NCI-H1930 (cell line): ENCODE measurements at regions not wholly inside any gene's neighbourhood (a gene's known extent, or its start where the extent isn't known, plus 50 kb on each side); places are given as distances from the start of the nearest gene placed in this dataset.

ENCODE experiments used
- DNase-seq, 2 experiments: peaks; one replicate each; lab custom pipeline; 2025; lab: John Stamatoyannopoulos, UW

- DNase-seq = no peak
Observed at GRCh38 chr2:238688193-238689153, 159.4 kb upstream of the TWIST2 start.

DNA sequence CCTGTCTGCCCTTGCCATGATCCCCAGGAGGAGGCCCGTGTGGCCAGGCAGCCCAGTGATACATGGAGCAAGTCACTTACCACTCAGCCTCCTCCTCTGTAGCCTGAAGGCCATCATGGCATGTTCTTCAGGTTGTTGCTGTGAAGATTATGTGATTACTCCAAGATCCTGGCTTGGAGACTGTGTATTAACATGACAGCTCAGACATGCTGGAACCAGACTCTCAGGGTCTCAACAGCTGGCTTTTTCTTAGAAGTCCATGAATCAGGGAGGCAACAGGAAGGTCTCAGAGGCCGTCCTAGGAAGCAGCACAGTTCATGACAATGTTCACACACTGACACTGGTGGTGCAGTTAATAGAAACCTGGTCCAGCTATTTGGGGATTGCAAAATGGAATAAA, 158.6 kb upstream of the TWIST2 start:
- DNase-seq = no peak

- no peak for DNase-seq
Observed at GRCh38 chr2:238689871-238690389, 158.0 kb upstream of the TWIST2 start.

DNA sequence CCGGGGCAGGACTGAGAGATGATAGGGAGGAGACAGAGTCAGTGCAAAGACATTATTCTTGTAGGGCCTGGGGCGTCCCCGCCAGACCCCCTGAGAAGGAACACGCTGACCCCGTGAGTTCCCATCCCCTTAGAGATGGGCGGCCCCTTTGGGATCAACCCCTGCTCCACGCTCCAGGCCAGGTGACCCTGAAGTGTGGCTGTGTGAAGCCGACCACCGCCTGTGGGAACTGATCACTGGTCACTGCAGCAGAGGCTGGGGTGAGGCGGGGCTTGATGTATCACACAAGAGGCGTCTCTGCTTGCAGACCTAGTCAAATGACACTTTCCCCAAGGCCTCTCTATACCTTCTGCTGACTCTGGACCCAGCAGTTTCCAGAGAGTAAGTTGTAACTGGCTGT, 157.4 kb upstream of the TWIST2 start:
- no peak for DNase-seq

- DNase-seq = no peak
Observed at GRCh38 chr2:238691596-238692491, 156.0 kb upstream of the TWIST2 start.

- no peak for DNase-seq
Observed at GRCh38 chr2:238692562-238692961, 155.3 kb upstream of the TWIST2 start.

DNA sequence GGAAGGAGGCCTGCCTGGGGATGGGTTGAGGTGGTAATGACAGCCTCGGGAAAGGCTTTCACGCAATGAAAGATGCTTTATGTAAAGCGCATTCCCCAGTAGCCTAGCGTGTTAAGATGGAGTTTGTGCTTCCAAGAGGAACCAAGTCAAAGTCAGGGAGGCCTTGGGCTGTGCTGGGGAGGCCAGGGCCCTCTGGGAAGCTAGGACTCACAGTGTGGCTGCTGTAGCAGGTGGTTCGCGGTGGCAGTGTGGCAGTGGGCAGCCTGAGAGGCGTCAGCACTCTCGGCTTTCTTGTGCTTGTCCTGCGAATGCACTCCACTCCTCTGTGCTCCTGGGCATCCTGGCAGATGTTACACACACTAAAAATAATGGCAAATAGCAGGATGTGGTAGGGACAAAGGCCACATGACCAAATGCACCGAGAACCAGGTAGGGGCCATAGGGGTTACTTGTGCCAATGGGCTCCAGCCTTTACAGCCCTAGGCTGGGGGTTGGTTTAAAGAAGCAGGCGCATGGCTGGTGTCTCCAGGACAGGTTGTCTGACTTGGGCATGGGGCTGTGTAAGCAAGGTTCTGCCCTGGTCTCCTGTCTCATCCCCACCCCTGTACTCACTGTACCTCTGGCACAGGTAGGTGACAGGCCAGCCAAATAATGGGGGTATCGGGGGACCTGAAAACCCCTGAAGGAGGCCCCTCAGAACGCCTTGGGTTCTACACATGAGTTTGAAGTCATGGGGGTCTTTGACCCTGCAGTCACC, 154.4 kb upstream of the TWIST2 start:
- DNase-seq = no peak

- no peak for DNase-seq
Observed at GRCh38 chr2:238694136-238694755, 153.6 kb upstream of the TWIST2 start.

DNA sequence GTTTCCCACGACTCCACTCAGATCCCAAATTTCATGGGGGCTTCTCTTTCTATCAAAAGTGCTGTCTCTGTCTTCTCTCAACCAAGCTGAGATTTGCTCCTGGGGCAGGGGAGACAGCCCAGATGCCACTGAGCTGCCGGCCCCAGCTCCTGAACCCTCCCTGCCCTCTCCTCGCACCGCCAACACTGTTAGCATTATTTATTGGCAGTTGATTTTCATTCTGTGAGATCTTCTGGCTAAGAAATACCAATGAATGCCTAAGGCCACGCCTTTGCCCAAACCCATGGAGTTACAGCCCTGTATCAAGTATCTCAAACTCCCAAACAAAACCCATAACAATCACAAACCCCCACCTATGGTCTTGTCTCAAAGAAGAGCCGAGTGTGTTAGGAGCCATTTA, 153.0 kb upstream of the TWIST2 start:
- DNase-seq = no peak

- DNase-seq = no peak
Observed at GRCh38 chr2:238695538-238695937, 152.3 kb upstream of the TWIST2 start.

DNA sequence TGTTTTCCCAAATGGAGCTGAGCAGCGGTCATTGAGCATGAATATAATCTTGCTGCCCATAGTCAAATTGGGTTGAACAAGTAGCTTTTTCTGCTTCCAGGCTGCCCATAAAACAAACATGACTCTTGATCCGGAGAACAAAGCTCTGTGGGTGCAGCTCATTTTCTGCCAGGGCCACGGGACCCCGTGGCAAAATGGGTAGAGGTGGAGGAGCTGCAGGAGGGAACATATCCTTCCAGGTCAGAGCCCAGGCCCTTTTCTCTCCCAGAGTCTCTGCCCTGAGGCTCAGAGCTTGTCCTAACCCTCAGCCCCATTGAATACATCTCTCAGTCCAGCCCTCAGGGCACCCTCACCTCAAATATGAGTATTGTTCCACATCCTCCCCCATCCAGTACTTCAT, 151.6 kb upstream of the TWIST2 start:
- DNase-seq = no peak

- DNase-seq = no peak
Observed at GRCh38 chr2:238696786-238697185, 151.1 kb upstream of the TWIST2 start.

- no peak for DNase-seq
Observed at GRCh38 chr2:238697193-238698071, 150.5 kb upstream of the TWIST2 start.

DNA sequence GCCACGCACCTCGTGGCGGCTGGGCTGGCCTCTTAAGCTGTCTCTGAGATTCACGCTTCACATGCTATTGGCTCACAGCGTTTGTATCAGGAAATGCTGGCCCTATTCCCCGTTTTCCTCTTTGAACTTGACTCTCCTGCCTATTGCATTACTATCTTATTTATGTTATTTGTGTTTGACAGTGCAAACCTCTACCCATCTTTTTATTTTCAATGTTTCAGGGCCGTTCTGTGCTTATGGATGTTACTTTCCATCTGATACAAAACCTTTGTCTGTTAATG, 149.9 kb upstream of the TWIST2 start:
- DNase-seq = no peak

DNA sequence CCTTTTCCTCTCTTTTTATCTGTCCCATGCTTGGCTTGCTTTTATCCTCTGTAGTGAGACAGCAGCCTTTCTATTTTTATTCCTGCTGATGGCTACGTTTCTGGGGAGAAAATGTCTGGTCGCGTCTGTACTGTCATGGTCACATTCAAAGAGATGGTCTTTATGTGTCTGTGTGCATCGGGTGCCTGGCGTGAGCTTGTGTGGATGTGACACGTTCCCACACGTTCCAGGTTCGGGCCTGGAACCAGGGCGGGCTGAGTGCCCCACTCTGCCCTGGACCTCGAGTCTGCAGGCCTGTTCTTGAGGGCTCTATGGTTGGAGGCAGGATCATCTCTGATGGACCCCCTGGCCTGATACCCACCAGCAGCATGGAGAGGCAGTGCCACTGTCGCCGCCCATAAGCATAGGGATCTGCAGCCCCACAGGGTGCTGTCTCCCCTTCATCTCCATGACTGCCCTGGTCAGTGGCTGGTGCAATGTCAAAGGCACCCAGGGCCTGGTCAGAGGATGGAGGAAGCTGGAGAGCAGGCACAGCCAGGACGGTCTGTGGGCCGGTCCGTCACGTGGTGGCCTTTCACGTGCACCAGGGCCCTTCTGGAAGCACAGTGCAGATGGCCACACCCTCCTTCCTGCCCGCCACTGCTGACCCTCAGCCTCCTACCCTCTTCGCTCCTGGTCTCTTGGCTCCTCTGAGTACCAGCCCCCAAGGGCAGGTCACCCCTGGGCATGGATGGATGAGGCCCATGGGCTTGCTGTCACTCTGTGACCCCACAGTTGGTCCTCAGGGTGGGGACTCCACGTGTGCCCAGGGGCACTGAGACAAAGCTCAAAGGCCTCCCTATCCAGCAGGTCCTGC, 149.2 kb upstream of the TWIST2 start:
- no peak for DNase-seq

DNA sequence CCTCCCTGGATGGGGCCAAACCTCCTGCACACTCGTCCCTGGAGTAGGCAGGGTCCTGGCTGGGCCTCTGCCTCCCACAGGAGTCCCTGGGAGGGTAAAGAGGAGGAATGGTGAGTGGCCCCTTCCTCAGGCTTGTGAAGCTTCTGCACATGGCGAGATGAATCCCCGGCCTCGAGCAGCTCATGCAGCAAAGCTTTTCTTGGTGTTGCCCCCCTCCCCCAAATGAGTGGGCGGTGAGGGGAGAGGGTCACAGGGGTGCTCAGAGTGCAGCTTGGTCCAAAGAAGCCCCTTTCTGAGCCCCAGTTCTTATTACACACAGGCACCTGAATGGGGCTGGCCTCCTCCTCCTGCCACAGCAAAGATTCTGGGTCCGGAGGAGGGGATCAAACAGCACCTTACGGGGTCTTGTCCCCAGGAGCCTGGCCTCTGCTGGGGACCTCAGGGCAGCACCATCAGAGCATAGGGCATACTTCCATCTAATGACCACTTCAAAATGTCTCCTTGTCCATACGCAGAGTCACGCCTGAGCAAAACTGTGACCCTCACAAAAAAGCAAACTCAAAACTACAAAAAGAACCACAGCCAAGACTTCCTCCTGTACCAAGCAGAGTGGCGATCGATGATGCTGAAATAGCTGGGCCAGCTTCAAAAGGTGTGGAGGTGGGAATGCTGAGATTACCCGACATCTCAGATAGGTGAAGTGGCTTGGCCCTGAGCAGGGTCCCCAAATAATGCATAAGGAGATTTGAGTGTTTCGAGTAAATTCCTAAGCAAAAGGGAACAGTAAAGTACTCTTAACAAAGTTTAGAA, 148.4 kb upstream of the TWIST2 start:
- no peak for DNase-seq

GRCh38 chr2:238700117-238700457, 147.8 kb upstream of the TWIST2 start:
- DNase-seq = no peak

DNA sequence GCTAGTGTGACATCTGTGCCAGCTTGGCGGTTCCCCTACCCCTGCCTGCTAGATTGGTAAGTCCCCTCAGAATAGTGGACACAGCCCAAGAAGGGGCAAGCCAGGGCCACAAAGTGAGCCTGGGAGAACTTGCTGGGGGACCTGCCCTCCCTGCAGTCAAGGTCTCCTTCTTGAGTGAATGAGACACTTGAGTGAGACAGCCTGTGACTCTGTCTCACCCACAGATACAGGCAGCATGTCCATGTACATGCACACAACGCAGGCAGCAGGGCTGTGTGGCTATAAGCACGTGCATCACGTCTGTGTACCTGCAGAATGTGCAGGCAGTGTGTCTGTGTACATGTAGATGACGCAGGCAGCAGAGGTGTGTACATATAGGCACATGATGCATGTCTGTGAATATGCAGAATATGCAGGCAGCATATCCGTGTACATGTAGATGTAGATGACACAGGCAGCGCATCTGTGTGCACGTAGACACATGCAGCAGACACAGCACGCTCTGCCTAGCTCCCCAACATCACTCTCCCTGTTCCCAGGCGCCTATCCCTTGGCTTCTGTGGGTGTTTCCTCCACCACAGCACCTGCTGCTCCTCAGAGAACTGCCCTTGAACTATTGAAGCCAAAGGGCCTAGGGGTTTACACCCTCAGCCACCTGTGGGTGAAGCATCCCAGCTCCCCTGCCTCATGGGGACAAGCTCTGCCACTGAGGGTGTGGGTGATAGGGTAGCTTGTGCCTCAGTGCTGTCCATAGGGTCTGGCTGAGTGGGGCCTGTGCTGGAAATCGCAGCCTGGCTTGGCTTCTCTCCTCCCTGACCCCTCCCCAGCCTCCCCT, 147.2 kb upstream of the TWIST2 start:
- DNase-seq = no peak
